Breast epithelium (tissue), 4 donors: ENCODE measurements at regions not wholly inside any gene's neighbourhood (a gene's known extent, or its start where the extent isn't known, plus 50 kb on each side); places are given as distances from the start of the nearest gene placed in this dataset.

ENCODE experiments used
- DNase-seq, 2 donors: peaks; one replicate each; pipeline ENCODE4 v3.0.0-alpha.2; 2019; ENCODE audit warnings: low spot score in 2 of 2
- H3K27ac ChIP-seq, 2 donors: fragments of 200-600 bp; sonication (generic) in 1 of 2; one replicate each; pipeline ENCODE4 v1.5.1; 2016 to 2019; ENCODE audit warnings: mild to moderate bottlenecking in 1 of 2
- H3K27me3 ChIP-seq, 2 donors: fragments of 200-600 bp; sonication (generic) in 1 of 2; one replicate each; pipeline versions ENCODE4 v1.5.1 to v1.6.0; 2017 to 2019; ENCODE audit warnings: control low read depth in 1 of 2, mild to moderate bottlenecking in 1 of 2
- H3K36me3 ChIP-seq: fragments of 200-600 bp; one replicate; pipeline ENCODE4 v1.5.1; 2019
- H3K4me1 ChIP-seq, 2 donors: fragments of 200-600 bp; sonication (generic); one replicate each; pipeline ENCODE4 v1.5.1; 2016 to 2019; ENCODE audit warnings: control low read depth in 1 of 2
- H3K4me3 ChIP-seq, 3 donors: fragments of 200-600 bp; sonication (generic); 1 replicate in 2 of 3; 2 replicates in 1 of 3; pipeline ENCODE4 v1.5.1; 2016 to 2019; ENCODE audit warnings: mild to moderate bottlenecking in 3 of 3, moderate library complexity in 2 of 3
- H3K9me3 ChIP-seq, 2 donors: fragments of 200-600 bp; sonication (generic) in 1 of 2; one replicate each; pipeline ENCODE4 v1.5.1; 2016 to 2019; ENCODE audit warnings: control low read depth in 1 of 2
- CTCF ChIP-seq, 3 donors: fragments of 450-650 bp; IDR thresholded peaks; one replicate each; pipeline ENCODE4 v1.5.1; 2016 to 2017; ENCODE audit warnings: antibody characterized with exemption in 3 of 3, mild to moderate bottlenecking in 3 of 3, moderate library complexity in 3 of 3
- POLR2A ChIP-seq: fragments of 450-650 bp; IDR thresholded peaks from one replicate; pipeline ENCODE4 v1.6.1; 2016; ENCODE audit warnings: antibody characterized with exemption, mild to moderate bottlenecking, moderate library complexity
- POLR2AphosphoS5 ChIP-seq, 3 donors: sonication (generic); formaldehyde crosslinking; IDR thresholded peaks; one replicate each; pipeline ENCODE4 v1.6.1; 2017; ENCODE audit warnings: antibody characterized with exemption in 3 of 3
- intact Hi-C: fragments of 100-400 bp; cut with DNase I; formaldehyde crosslinking; loops from one replicate; pipeline ENCODE4 v1.15.1; 2023; ENCODE audit warnings: low total_unique reads

- H3K27ac ChIP-seq, result no peak overlapping the region
- DNase-seq, result no peak
- intact Hi-C loops, result no loop called here
- no peaks in the 10 kb centered on the region for H3K4me1 ChIP-seq
- no peak overlapping the region for H3K4me3 ChIP-seq
- TF ChIP-seq CTCF (IDR thresholded peaks at IDR 0.05) (no peak), POLR2A (no peak), POLR2AphosphoS5 (IDR thresholded peaks at IDR 0.05) (no peak)
- H3K9me3 ChIP-seq, result peaks cover 8 to 19% of the 10 kb centered on the region in 2 donors
- no peaks in the 10 kb centered on the region for H3K27me3 ChIP-seq
- no peaks in the 10 kb centered on the region for H3K36me3 ChIP-seq
Observed at GRCh38 chr6:165098165-165098564, 211.2 kb downstream of the C6orf118 start.

DNA sequence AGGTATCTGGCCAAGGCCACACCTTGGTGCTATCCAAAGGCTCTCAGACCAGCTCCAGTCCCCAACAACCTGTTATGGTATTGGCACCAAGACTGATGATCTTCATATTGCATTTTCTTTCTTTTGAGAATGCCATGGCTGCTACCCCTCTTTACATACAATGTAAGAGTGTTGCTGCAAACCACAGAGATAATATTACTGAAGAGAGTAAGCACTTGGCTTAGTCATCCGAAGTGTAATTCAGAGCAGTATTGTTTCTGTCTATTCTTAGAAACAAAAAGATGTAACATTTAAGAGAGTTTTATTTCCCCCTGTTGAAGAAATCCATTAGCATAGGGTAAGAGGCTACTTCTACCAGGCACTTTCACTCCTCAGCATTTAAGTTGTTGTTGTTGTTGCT lies 212.5 kb downstream of the C6orf118 start:
- Histone ChIP-seq H3K4me1 (no peaks in the 10 kb centered on the region), H3K27me3 (no peaks in the 10 kb centered on the region), H3K9me3 (peaks cover 8 to 19% of the 10 kb centered on the region in 2 donors), H3K4me3 (no peak overlapping the region), H3K36me3 (no peaks in the 10 kb centered on the region), H3K27ac (no peak overlapping the region)
- no peak for TF ChIP-seq POLR2A
- TF ChIP-seq POLR2AphosphoS5 (IDR thresholded peaks at IDR 0.05), result no peak
- no peak for TF ChIP-seq CTCF (IDR thresholded peaks at IDR 0.05)
- no peak for DNase-seq
- intact Hi-C loops, result no loop called here

- Histone ChIP-seq H3K9me3 (peaks cover 8 to 19% of the 10 kb centered on the region in 2 donors), H3K27ac (no peak overlapping the region), H3K4me3 (no peak overlapping the region), H3K4me1 (no peaks in the 10 kb centered on the region), H3K27me3 (no peaks in the 10 kb centered on the region), H3K36me3 (no peaks in the 10 kb centered on the region)
- no peak for DNase-seq
- intact Hi-C loops, result no loop called here
- TF ChIP-seq POLR2A (no peak), POLR2AphosphoS5 (IDR thresholded peaks at IDR 0.05) (no peak), CTCF (IDR thresholded peaks at IDR 0.05) (no peak)
Observed at GRCh38 chr6:165096209-165096608, 213.2 kb downstream of the C6orf118 start.

- TF ChIP-seq POLR2AphosphoS5 (IDR thresholded peaks at IDR 0.05) (no peak), POLR2A (no peak), CTCF (IDR thresholded peaks at IDR 0.05) (no peak)
- Histone ChIP-seq H3K36me3 (no peaks in the 10 kb centered on the region), H3K27ac (no peak overlapping the region), H3K4me1 (no peaks in the 10 kb centered on the region), H3K9me3 (peaks cover 3 to 8% of the 10 kb centered on the region in 2 donors), H3K4me3 (no peak overlapping the region), H3K27me3 (no peaks in the 10 kb centered on the region)
- DNase-seq, result no peak
- intact Hi-C loops, result no loop called here
Observed at GRCh38 chr6:165092881-165093595, 216.4 kb downstream of the C6orf118 start.

DNA sequence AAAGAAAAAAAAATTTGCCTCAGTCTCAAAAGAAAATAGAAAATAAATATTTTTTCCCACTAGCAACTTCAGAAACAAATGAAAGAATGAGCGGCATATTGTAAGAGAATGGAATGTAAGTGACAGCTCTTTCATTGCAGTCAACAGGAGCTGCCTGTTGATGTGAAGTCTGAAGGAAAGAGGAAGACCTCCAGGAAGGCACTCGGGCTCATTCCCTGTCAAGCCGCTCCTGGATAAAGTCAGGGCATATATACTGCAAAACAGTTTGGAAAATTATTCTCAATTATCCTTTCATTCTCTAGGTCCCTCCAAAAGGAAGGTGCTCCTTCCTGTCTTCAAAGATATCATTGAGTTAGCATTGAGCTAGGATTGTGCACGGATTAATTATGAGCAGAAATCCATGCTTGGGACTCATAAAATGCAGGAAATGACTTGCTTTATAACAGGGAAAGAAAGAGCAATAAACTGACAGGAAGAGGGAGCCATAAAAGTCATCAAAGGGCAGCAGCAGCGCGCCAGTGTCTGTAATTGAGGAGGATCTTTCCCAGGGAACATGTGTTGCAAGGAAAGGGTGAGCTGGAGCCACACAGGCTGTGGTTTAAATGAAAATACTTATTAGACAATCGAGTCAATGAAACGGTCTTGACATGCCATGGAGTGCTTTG lies 218.2 kb downstream of the C6orf118 start:
- Histone ChIP-seq H3K36me3 (no peaks in the 10 kb centered on the region), H3K27me3 (no peaks in the 10 kb centered on the region), H3K4me3 (no peak overlapping the region), H3K4me1 (no peaks in the 10 kb centered on the region), H3K27ac (no peak overlapping the region), H3K9me3 (peaks cover 3 to 7% of the 10 kb centered on the region in 2 donors)
- intact Hi-C loops, result no loop called here
- TF ChIP-seq POLR2AphosphoS5 (IDR thresholded peaks at IDR 0.05) (no peak), CTCF (IDR thresholded peaks at IDR 0.05) (no peak), POLR2A (no peak)
- DNase-seq, result no peak
